ENCODE measurements at regions not wholly inside any gene's neighbourhood (a gene's known extent, or its start where the extent isn't known, plus 50 kb on each side); places are given as distances from the start of the nearest gene placed in this dataset.

DNA sequence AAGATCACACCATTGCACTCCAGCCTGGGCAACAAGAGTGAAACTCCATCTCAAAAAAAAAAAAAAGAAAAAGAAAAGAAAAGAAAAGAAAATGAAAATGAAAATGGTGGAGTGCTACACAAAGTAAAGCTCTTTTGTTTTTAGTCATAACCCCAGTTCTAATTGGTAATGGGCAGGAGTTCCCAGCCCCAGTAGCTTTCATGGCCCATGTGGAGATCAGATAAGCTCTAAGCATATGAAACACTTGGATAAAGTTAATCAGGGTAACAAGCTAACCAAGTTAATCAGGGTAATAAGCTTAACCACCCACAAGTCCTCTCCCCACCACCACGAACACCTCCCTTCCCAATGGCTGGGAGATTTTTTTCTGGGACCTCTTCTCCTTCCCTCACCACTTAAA, 240.8 kb downstream of the BCL11A start:
- no peak overlapping the region for H3K9ac ChIP-seq (ENCODE audit: low read length)
- H3K27ac ChIP-seq (ENCODE audit: low read depth, low read length, poor library complexity, severe bottlenecking) = no peak overlapping the region
- no peaks in the 10 kb centered on the region for H3F3A ChIP-seq (ENCODE audit: insufficient read depth, low read length)
- H3K9me3 ChIP-seq (ENCODE audit: low read length) = no peaks in the 10 kb centered on the region
- no peak overlapping the region for H3K4me3 ChIP-seq (ENCODE audit: low read depth, low read length, poor library complexity, severe bottlenecking)
- H4K20me1 ChIP-seq (ENCODE audit: insufficient read depth, low read length) = no peaks in the 10 kb centered on the region
- H2AFZ ChIP-seq (ENCODE audit: low read length) = no peak overlapping the region
- TF ChIP-seq, protein P1, sequence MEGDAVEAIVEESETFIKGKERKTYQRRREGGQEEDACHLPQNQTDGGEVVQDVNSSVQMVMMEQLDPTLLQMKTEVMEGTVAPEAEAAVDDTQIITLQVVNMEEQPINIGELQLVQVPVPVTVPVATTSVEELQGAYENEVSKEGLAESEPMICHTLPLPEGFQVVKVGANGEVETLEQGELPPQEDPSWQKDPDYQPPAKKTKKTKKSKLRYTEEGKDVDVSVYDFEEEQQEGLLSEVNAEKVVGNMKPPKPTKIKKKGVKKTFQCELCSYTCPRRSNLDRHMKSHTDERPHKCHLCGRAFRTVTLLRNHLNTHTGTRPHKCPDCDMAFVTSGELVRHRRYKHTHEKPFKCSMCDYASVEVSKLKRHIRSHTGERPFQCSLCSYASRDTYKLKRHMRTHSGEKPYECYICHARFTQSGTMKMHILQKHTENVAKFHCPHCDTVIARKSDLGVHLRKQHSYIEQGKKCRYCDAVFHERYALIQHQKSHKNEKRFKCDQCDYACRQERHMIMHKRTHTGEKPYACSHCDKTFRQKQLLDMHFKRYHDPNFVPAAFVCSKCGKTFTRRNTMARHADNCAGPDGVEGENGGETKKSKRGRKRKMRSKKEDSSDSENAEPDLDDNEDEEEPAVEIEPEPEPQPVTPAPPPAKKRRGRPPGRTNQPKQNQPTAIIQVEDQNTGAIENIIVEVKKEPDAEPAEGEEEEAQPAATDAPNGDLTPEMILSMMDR (IDR thresholded peaks at IDR 0.05; ENCODE audit: low read length) = no peak
- no peak for TF ChIP-seq EZH2 (IDR thresholded peaks at IDR 0.05; ENCODE audit: borderline replicate concordance, low read length)
- no peaks in the 10 kb centered on the region for H3K79me2 ChIP-seq (ENCODE audit: insufficient read depth, low read length)
- no peaks in the 10 kb centered on the region for H3K36me3 ChIP-seq (ENCODE audit: insufficient read depth, low read length)
- H3K27me3 ChIP-seq (ENCODE audit: insufficient read depth, low read length) = no peaks in the 10 kb centered on the region
- H3K4me2 ChIP-seq (ENCODE audit: low read length) = no peak overlapping the region
- H3K4me1 ChIP-seq (ENCODE audit: insufficient read depth, low read length, severe bottlenecking) = peaks cover 18% of the 10 kb centered on the region
- no peaks in the 10 kb centered on the region for H3K9me2 ChIP-seq (ENCODE audit: low read depth, low read length)

DNA sequence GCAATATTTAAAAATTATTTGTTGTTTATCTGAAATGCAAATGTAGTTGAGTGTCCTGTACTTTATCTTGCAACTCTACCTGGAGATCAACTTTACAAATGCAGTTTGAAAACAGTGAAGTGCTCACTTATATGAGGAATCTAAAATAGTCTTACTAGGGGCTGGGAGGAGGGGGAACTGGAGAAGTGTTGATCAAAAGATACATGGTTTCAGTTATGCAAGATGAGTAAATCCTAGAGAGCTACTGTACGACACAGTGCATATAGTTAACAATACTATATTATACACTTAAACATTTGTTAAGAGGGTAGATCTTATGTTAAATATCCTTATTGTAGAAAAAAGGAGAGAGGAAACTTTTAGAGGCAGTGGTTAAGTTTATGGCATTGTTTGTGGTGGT, 241.9 kb downstream of the BCL11A start:
- TF ChIP-seq, protein P1 (IDR thresholded peaks at IDR 0.05; ENCODE audit: low read length) = no peak
- no peak for TF ChIP-seq EZH2 (IDR thresholded peaks at IDR 0.05; ENCODE audit: borderline replicate concordance, low read length)
- Histone ChIP-seq H3K9me2 (ENCODE audit: low read depth, low read length) (no peaks in the 10 kb centered on the region), H3K36me3 (ENCODE audit: insufficient read depth, low read length) (no peaks in the 10 kb centered on the region), H3K4me2 (ENCODE audit: low read length) (no peak overlapping the region), H3K79me2 (ENCODE audit: insufficient read depth, low read length) (no peaks in the 10 kb centered on the region), H3K4me1 (ENCODE audit: insufficient read depth, low read length, severe bottlenecking) (peaks cover 7% of the 10 kb centered on the region), H3K4me3 (ENCODE audit: low read depth, low read length, poor library complexity, severe bottlenecking) (no peak overlapping the region), H3K27me3 (ENCODE audit: insufficient read depth, low read length) (no peaks in the 10 kb centered on the region), H3K9me3 (ENCODE audit: low read length) (no peaks in the 10 kb centered on the region), H4K20me1 (ENCODE audit: insufficient read depth, low read length) (no peaks in the 10 kb centered on the region), H3K27ac (ENCODE audit: low read depth, low read length, poor library complexity, severe bottlenecking) (no peak overlapping the region), H3K9ac (ENCODE audit: low read length) (no peak overlapping the region), H3F3A (ENCODE audit: insufficient read depth, low read length) (no peaks in the 10 kb centered on the region), H2AFZ (ENCODE audit: low read length) (no peak overlapping the region)

DNA sequence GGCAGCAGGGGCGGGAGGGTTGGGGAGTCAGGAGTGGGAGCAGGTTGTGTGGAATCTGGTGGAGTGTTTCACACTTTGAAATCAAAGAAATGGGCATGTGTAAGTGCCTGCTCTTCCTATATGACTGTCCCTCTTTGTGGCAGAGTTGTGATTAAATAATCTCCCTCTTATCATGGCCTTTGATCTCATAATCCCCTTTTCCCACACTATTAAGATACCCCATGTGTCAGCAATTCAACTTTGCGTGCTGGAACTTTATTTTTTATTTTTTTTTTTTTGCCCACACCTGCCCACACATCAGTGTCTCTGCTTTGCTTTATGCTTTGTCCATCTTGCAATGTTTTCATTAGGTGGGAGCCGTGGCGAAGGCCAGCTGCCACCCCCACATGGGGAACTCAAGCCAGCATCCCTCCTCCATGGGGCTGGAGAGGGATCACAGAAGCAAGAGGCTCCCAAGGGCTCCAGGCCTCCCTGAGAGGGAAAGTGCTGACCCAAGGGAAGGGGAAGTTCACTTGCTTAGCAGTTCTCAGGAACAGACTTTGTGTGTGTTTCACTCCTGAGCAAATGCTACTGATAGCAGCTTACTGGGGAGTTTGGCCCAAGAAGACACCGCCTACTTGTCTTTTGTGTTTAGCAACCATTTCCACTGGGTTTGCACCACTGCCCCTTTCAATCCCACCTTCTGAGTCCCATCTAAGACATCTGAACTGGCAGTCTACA, 243.4 kb downstream of the BCL11A start:
- no peaks in the 10 kb centered on the region for H3K9me3 ChIP-seq (ENCODE audit: low read length)
- no peaks in the 10 kb centered on the region for H4K20me1 ChIP-seq (ENCODE audit: insufficient read depth, low read length)
- H3K4me3 ChIP-seq (ENCODE audit: low read depth, low read length, poor library complexity, severe bottlenecking) = no peak overlapping the region
- no peaks in the 10 kb centered on the region for H3K4me1 ChIP-seq (ENCODE audit: insufficient read depth, low read length, severe bottlenecking)
- TF ChIP-seq EZH2 (IDR thresholded peaks at IDR 0.05; ENCODE audit: borderline replicate concordance, low read length) = no peak
- TF ChIP-seq, protein P1 (IDR thresholded peaks at IDR 0.05; ENCODE audit: low read length) = no peak
- H3K36me3 ChIP-seq (ENCODE audit: insufficient read depth, low read length) = no peaks in the 10 kb centered on the region
- H3K27ac ChIP-seq (ENCODE audit: low read depth, low read length, poor library complexity, severe bottlenecking) = no peak overlapping the region
- H3K9ac ChIP-seq (ENCODE audit: low read length) = no peak overlapping the region
- no peaks in the 10 kb centered on the region for H3K79me2 ChIP-seq (ENCODE audit: insufficient read depth, low read length)
- H3F3A ChIP-seq (ENCODE audit: insufficient read depth, low read length) = no peaks in the 10 kb centered on the region
- no peak overlapping the region for H2AFZ ChIP-seq (ENCODE audit: low read length)
- H3K9me2 ChIP-seq (ENCODE audit: low read depth, low read length) = no peaks in the 10 kb centered on the region
- no peaks in the 10 kb centered on the region for H3K27me3 ChIP-seq (ENCODE audit: insufficient read depth, low read length)
- no peak overlapping the region for H3K4me2 ChIP-seq (ENCODE audit: low read length)

All from OCI-LY1 (cell line).